PC-9 (cell line): ENCODE measurements at regions not wholly inside any gene's neighbourhood (a gene's known extent, or its start where the extent isn't known, plus 50 kb on each side); places are given as distances from the start of the nearest gene placed in this dataset.

Experiments used
- BruUV-seq: library from RNA; stranded (reverse); fragments of 400-500 nt; replicated peaks from 2 replicates; lab custom pipeline; 2021; lab: Mats Ljungman, UMichigan
- CTCF ChIA-PET: fragments of 300-600 bp; sonication (Branson Sonifier 250); formaldehyde crosslinking; loops from one replicate; lab custom pipeline; 2022; ENCODE audit warnings: antibody characterized with exemption; lab: Charles Lee
- POLR2A ChIA-PET: fragments of 300-600 bp; sonication (Branson Sonifier 250); formaldehyde crosslinking; loops from one replicate; lab custom pipeline; 2022; ENCODE audit warnings: antibody characterized with exemption; ENCODE audit not compliant: unreplicated experiment; lab: Charles Lee
- DNase-seq, 2 experiments: peaks; one replicate each; pipeline versions ENCODE4 v3.0.0 to v3.0.0-alpha.2; 2015 to 2022; ENCODE audit warnings: mixed read lengths in 1 of 2
- H2AFZ ChIP-seq: fragments of 200-600 bp; sonication (generic); 2 replicates; pipeline ENCODE4 v1.8.1; 2017; ENCODE audit warnings: antibody characterized with exemption
- H3F3A ChIP-seq: fragments of 200-600 bp; sonication (generic); 2 replicates; pipeline ENCODE4 v1.8.1; 2017; ENCODE audit warnings: antibody characterized with exemption, mild to moderate bottlenecking, low read depth; ENCODE audit not compliant: insufficient read depth
- H3K27ac ChIP-seq: fragments of 200-600 bp; sonication (generic); 2 replicates; pipeline ENCODE4 v1.6.1; 2016; ENCODE audit warnings: mixed run types
- H3K27me3 ChIP-seq: fragments of 200-600 bp; sonication (generic); 2 replicates; pipeline ENCODE4 v1.6.1; 2016; ENCODE audit warnings: low read depth, mixed run types; ENCODE audit not compliant: insufficient read depth
- H3K36me3 ChIP-seq: fragments of 200-600 bp; sonication (generic); 2 replicates; pipeline ENCODE4 v1.6.1; 2016; ENCODE audit warnings: low read depth, mixed run types
- H3K4me1 ChIP-seq: fragments of 200-600 bp; sonication (generic); replicated peaks from 2 replicates; pipeline ENCODE4 v1.6.1; 2016; ENCODE audit warnings: mixed run types; ENCODE audit not compliant: insufficient read depth
- H3K4me2 ChIP-seq: fragments of 200-600 bp; sonication (generic); 2 replicates; pipeline ENCODE4 v1.6.1; 2017; ENCODE audit warnings: mixed run types
- H3K4me3 ChIP-seq: fragments of 200-600 bp; sonication (generic); 2 replicates; pipeline ENCODE4 v1.6.1; 2016; ENCODE audit warnings: mixed run types
- H3K79me2 ChIP-seq: fragments of 200-600 bp; sonication (generic); 2 replicates; pipeline ENCODE4 v1.6.1; 2017; ENCODE audit warnings: low read depth, mixed run types
- H3K9me2 ChIP-seq: fragments of 200-600 bp; sonication (generic); 2 replicates; pipeline ENCODE4 v1.8.1; 2017; ENCODE audit warnings: mild to moderate bottlenecking; ENCODE audit not compliant: insufficient read depth
- H3K9me3 ChIP-seq: fragments of 200-600 bp; sonication (generic); 2 replicates; pipeline ENCODE4 v1.8.1; 2016; ENCODE audit warnings: low read depth; ENCODE audit not compliant: insufficient read depth
- H4K20me1 ChIP-seq: fragments of 200-600 bp; sonication (generic); 2 replicates; pipeline ENCODE4 v1.8.1; 2017; ENCODE audit not compliant: insufficient read depth
- CTCF ChIP-seq: fragments of 200-600 bp; sonication (generic); conservative IDR thresholded peaks from 2 replicates; pipeline ENCODE4 v1.6.1; 2017; ENCODE audit warnings: mixed run types, antibody characterized with exemption, mild to moderate bottlenecking, moderate library complexity
- EZH2 ChIP-seq: fragments of 200-600 bp; sonication (generic); IDR thresholded peaks from 2 replicates; pipeline ENCODE4 v1.8.0; 2017; ENCODE audit warnings: antibody characterized with exemption, low read depth
- intact Hi-C: fragments of 100-400 bp; cut with micrococcal nuclease; formaldehyde crosslinking; loops from one replicate; pipeline ENCODE4 v1.10.0; 2022; ENCODE audit not compliant: unreplicated experiment

- intact Hi-C loops, result no loop called here
- H3K4me2 ChIP-seq, result no peak overlapping the region
- no peak overlapping the region for H2AFZ ChIP-seq
- H3K79me2 ChIP-seq, result no peaks in the 10 kb centered on the region
- H3K36me3 ChIP-seq, result no peaks in the 10 kb centered on the region
- no peak overlapping the region for H3K4me3 ChIP-seq
- H4K20me1 ChIP-seq, result no peaks in the 10 kb centered on the region
- CTCF ChIA-PET, result no interaction called here
- H3F3A ChIP-seq, result no peaks in the 10 kb centered on the region
- no peaks in the 10 kb centered on the region for H3K9me3 ChIP-seq
- POLR2A ChIA-PET, result no interaction called here
- 0 out of 2 replicates have a peak, but pooled peaks cover 6% of the 10 kb centered on the region for H3K4me1 ChIP-seq
- TF ChIP-seq CTCF (no peak), EZH2 (no peak)
- no peaks in the 10 kb centered on the region for H3K9me2 ChIP-seq
- no peak overlapping the region for H3K27ac ChIP-seq
- no peak for DNase-seq
- no TSS peak for BruUV-seq
- H3K27me3 ChIP-seq, result 0 out of 2 replicates have a peak, but pooled peaks cover 6% of the 10 kb centered on the region
These were observed 180.1 kb downstream of the TDRD15 start for GRCh38 chr2:21303876-21304275.

GRCh38 chr2:21305581-21305980 is 181.8 kb downstream of the TDRD15 start:
- no peak overlapping the region for H2AFZ ChIP-seq
- H3K9me3 ChIP-seq, result no peaks in the 10 kb centered on the region
- H3K36me3 ChIP-seq, result no peaks in the 10 kb centered on the region
- no peak overlapping the region for H3K4me2 ChIP-seq
- no peak overlapping the region for H3K4me3 ChIP-seq
- intact Hi-C loops, result no loop called here
- ChIA-PET POLR2A (no interaction called here), CTCF (no interaction called here)
- no TSS peak for BruUV-seq
- no peak overlapping the region for H3K27ac ChIP-seq
- H3K27me3 ChIP-seq, result 0 out of 2 replicates have a peak, but pooled peaks cover 6% of the 10 kb centered on the region
- TF ChIP-seq CTCF, result no peak
- TF ChIP-seq EZH2, result no peak
- H3K4me1 ChIP-seq, result 0 out of 2 replicates have a peak, but pooled peaks cover 6% of the 10 kb centered on the region
- no peaks in the 10 kb centered on the region for H3K9me2 ChIP-seq
- H4K20me1 ChIP-seq, result peaks cover 4% of the 10 kb centered on the region; the same call in 1 of the 2 replicates
- no peaks in the 10 kb centered on the region for H3K79me2 ChIP-seq
- DNase-seq, result no peak
- H3F3A ChIP-seq, result no peaks in the 10 kb centered on the region

- Histone ChIP-seq H2AFZ (no peak overlapping the region), H3K79me2 (no peaks in the 10 kb centered on the region), H3K4me1 (0 out of 2 replicates have a peak, but pooled peaks cover 6% of the 10 kb centered on the region), H3K36me3 (no peaks in the 10 kb centered on the region), H3K4me3 (no peak overlapping the region), H3K9me3 (no peaks in the 10 kb centered on the region), H3F3A (no peaks in the 10 kb centered on the region), H3K9me2 (no peaks in the 10 kb centered on the region), H3K27me3 (0 out of 2 replicates have a peak, but pooled peaks cover 6% of the 10 kb centered on the region), H3K27ac (no peak overlapping the region), H4K20me1 (peaks cover 4% of the 10 kb centered on the region; the same call in 1 of the 2 replicates), H3K4me2 (no peak overlapping the region)
- intact Hi-C loops, result no loop called here
- TF ChIP-seq CTCF, result no peak
- no peak for TF ChIP-seq EZH2
- CTCF ChIA-PET, result no interaction called here
- POLR2A ChIA-PET, result no interaction called here
- DNase-seq, result no peak
- no TSS peak for BruUV-seq
These were observed 182.5 kb downstream of the TDRD15 start for GRCh38 chr2:21306235-21306634.
